Esophagus muscularis mucosa (tissue), 4 donors: ENCODE measurements at regions not wholly inside any gene's neighbourhood (a gene's known extent, or its start where the extent isn't known, plus 50 kb on each side); places are given as distances from the start of the nearest gene placed in this dataset.

ENCODE experiments used
- DNase-seq: peaks from one replicate; pipeline ENCODE4 v3.0.0-alpha.2; 2017; ENCODE audit errors: extremely low spot score
- H3K27ac ChIP-seq, 4 donors: fragments of 200-600 bp; sonication (generic); replicated peaks in 1 of 4; 1 replicate in 3 of 4; 2 replicates in 1 of 4; pipeline ENCODE4 v1.5.1; 2016 to 2019; ENCODE audit warnings: mild to moderate bottlenecking in 1 of 4
- H3K27me3 ChIP-seq, 4 donors: fragments of 200-600 bp; sonication (generic); one replicate each; pipeline versions ENCODE4 v1.5.1 to v1.6.0; 2016 to 2019
- H3K36me3 ChIP-seq, 4 donors: fragments of 200-600 bp; sonication (generic); one replicate each; pipeline ENCODE4 v1.5.1; 2016 to 2019
- H3K4me1 ChIP-seq, 4 donors: fragments of 200-600 bp; sonication (generic); one replicate each; pipeline ENCODE4 v1.5.1; 2016 to 2019
- H3K4me3 ChIP-seq, 4 donors: fragments of 200-600 bp; sonication (generic); 1 replicate in 2 of 4; 2 replicates in 2 of 4; pipeline ENCODE4 v1.5.1; 2016 to 2019; ENCODE audit warnings: mild to moderate bottlenecking in 4 of 4, moderate library complexity in 1 of 4
- H3K9me3 ChIP-seq, 4 donors: fragments of 200-600 bp; sonication (generic); 1 replicate in 3 of 4; 2 replicates in 1 of 4; pipeline ENCODE4 v1.5.1; 2016 to 2019
- CTCF ChIP-seq, 3 experiments: fragments of 200-600 bp in 2 of 3; fragments of 450-650 bp in 1 of 3; sonication (generic) in 2 of 3; IDR thresholded peaks; one replicate each; pipeline ENCODE4 v1.5.1; 2017 to 2019; ENCODE audit warnings: antibody characterized with exemption in 3 of 3, mild to moderate bottlenecking in 2 of 3, moderate library complexity in 1 of 3
- EP300 ChIP-seq: sonication (generic); formaldehyde crosslinking; IDR thresholded peaks from one replicate; pipeline ENCODE4 v1.6.1; 2017; ENCODE audit warnings: antibody characterized with exemption
- POLR2A ChIP-seq: fragments of 450-650 bp; IDR thresholded peaks from one replicate; pipeline ENCODE4 v1.6.1; 2017; ENCODE audit warnings: antibody characterized with exemption, moderate library complexity, mild to moderate bottlenecking, low read depth
- POLR2AphosphoS5 ChIP-seq, 2 donors: sonication (generic); formaldehyde crosslinking; IDR thresholded peaks; one replicate each; pipeline ENCODE4 v1.6.1; 2017; ENCODE audit warnings: antibody characterized with exemption in 2 of 2
- WGBS: methylation state at CpG from one replicate; pipeline ENCODE4 v1.1.5; 2018; 5-methylcytosine and 5-hydroxymethylcytosine counted together
- intact Hi-C: fragments of 100-400 bp; cut with DNase I; formaldehyde crosslinking; loops from one replicate; pipeline ENCODE4 v1.15.1; 2023

- DNase-seq = no peak
- H3K36me3 ChIP-seq = no peaks in the 10 kb centered on the region
- WGBS = 35% methylated on average over 1 of the region's 1 CpG
- intact Hi-C loops = no loop called here
- H3K9me3 ChIP-seq = peaks cover 0 to 18% (median 11%) of the 10 kb centered on the region in 4 donors
- TF ChIP-seq EP300 (no peak), POLR2AphosphoS5 (IDR thresholded peaks at IDR 0.05) (no peak), CTCF (IDR thresholded peaks at IDR 0.05) (no peak), POLR2A (no peak)
- no peak overlapping the region for H3K4me3 ChIP-seq
- no peaks in the 10 kb centered on the region for H3K27me3 ChIP-seq
- H3K27ac ChIP-seq = no peak overlapping the region
- no peaks in the 10 kb centered on the region for H3K4me1 ChIP-seq
These were observed 382.6 kb downstream of the SNAPC1 start for GRCh38 chr14:62144863-62145262.

- 72% methylated on average over 2 of the region's 2 CpGs for WGBS
- H3K27me3 ChIP-seq = no peaks in the 10 kb centered on the region
- intact Hi-C loops = no loop called here
- TF ChIP-seq CTCF (IDR thresholded peaks at IDR 0.05) = no peak
- TF ChIP-seq POLR2AphosphoS5 (IDR thresholded peaks at IDR 0.05) = no peak
- no peak for TF ChIP-seq EP300
- no peak for TF ChIP-seq POLR2A
- no peak overlapping the region for H3K27ac ChIP-seq
- H3K36me3 ChIP-seq = no peaks in the 10 kb centered on the region
- no peaks in the 10 kb centered on the region for H3K4me1 ChIP-seq
- peaks cover 0 to 18% (median 11%) of the 10 kb centered on the region in 4 donors for H3K9me3 ChIP-seq
- no peak overlapping the region for H3K4me3 ChIP-seq
- no peak for DNase-seq
These were observed 383.8 kb downstream of the SNAPC1 start for GRCh38 chr14:62146030-62146429.

GRCh38 chr14:62156052-62156451 is 393.8 kb downstream of the SNAPC1 start:
- Histone ChIP-seq H3K4me3 (no peak overlapping the region), H3K27ac (no peak overlapping the region), H3K4me1 (no peaks in the 10 kb centered on the region), H3K9me3 (no peaks in the 10 kb centered on the region), H3K27me3 (peaks cover 0 to 10% (median 0%) of the 10 kb centered on the region in 4 donors), H3K36me3 (no peaks in the 10 kb centered on the region)
- intact Hi-C loops = no loop called here
- DNase-seq = no peak
- 89% methylated on average over 1 of the region's 1 CpG for WGBS
- TF ChIP-seq POLR2AphosphoS5 (IDR thresholded peaks at IDR 0.05) (no peak), CTCF (IDR thresholded peaks at IDR 0.05) (no peak)

- Histone ChIP-seq H3K36me3 (no peaks in the 10 kb centered on the region), H3K27ac (no peak overlapping the region), H3K4me3 (no peak overlapping the region), H3K4me1 (no peaks in the 10 kb centered on the region), H3K27me3 (peaks cover 0 to 10% (median 0%) of the 10 kb centered on the region in 4 donors), H3K9me3 (no peaks in the 10 kb centered on the region)
- intact Hi-C loops = no loop called here
- no peak for TF ChIP-seq CTCF (IDR thresholded peaks at IDR 0.05)
- no peak for TF ChIP-seq POLR2AphosphoS5 (IDR thresholded peaks at IDR 0.05)
- no peak for TF ChIP-seq POLR2A
- no peak for TF ChIP-seq EP300
- no peak for DNase-seq
- WGBS = 17% methylated on average over 2 of the region's 2 CpGs
These were observed 396.6 kb downstream of the SNAPC1 start for GRCh38 chr14:62158779-62159178.

GRCh38 chr14:62159314-62159713 is 397.1 kb downstream of the SNAPC1 start:
- no peak overlapping the region for H3K4me3 ChIP-seq

More at GRCh38 chr14:62159314-62159713, 397.1 kb downstream of the SNAPC1 start:
- Histone ChIP-seq H3K36me3 (no peaks in the 10 kb centered on the region), H3K27me3 (peaks cover 0 to 10% (median 0%) of the 10 kb centered on the region in 4 donors), H3K27ac (no peak overlapping the region), H3K9me3 (no peaks in the 10 kb centered on the region), H3K4me1 (no peaks in the 10 kb centered on the region)
- DNase-seq = no peak
- WGBS = 81% methylated on average over 3 of the region's 3 CpGs
- TF ChIP-seq POLR2A (no peak), EP300 (no peak), POLR2AphosphoS5 (IDR thresholded peaks at IDR 0.05) (no peak), CTCF (IDR thresholded peaks at IDR 0.05) (no peak)
- intact Hi-C loops = no loop called here
